H9 (cell line): ENCODE measurements at regions not wholly inside any gene's neighbourhood (a gene's known extent, or its start where the extent isn't known, plus 50 kb on each side); places are given as distances from the start of the nearest gene placed in this dataset.

Experiments
- DNase-seq: peaks from one replicate; pipeline ENCODE4 v3.0.0-alpha.2; 2017
- H2AFZ ChIP-seq: one replicate; pipeline ENCODE4 v1.6.1; 2013; ENCODE audit warnings: mild to moderate bottlenecking, low read length, control low read depth, moderate library complexity
- H2AK5ac ChIP-seq: 2 replicates; pipeline ENCODE4 v1.6.1; 2013; ENCODE audit warnings: low read length, control low read depth, mixed read lengths; ENCODE audit not compliant: insufficient read length
- H2BK120ac ChIP-seq: one replicate; pipeline ENCODE4 v1.6.1; 2013; ENCODE audit warnings: low read depth, mild to moderate bottlenecking, low read length, control low read depth, inconsistent platforms; ENCODE audit not compliant: poor library complexity, severe bottlenecking
- H2BK12ac ChIP-seq: 2 replicates; pipeline ENCODE4 v1.6.1; 2013; ENCODE audit warnings: low read length, control low read depth, mixed read lengths, low read depth; ENCODE audit not compliant: insufficient read length
- H2BK15ac ChIP-seq: 2 replicates; pipeline ENCODE4 v1.6.1; 2013; ENCODE audit warnings: low read depth, low read length, control low read depth
- H2BK20ac ChIP-seq: one replicate; pipeline ENCODE4 v1.6.1; 2013; ENCODE audit warnings: low read depth, mild to moderate bottlenecking, low read length, control low read depth, inconsistent platforms; ENCODE audit not compliant: poor library complexity, severe bottlenecking
- H2BK5ac ChIP-seq: 2 replicates; pipeline ENCODE4 v1.6.1; 2013; ENCODE audit warnings: low read length, control low read depth, mixed read lengths; ENCODE audit not compliant: insufficient read length
- H3K14ac ChIP-seq: 2 replicates; pipeline ENCODE4 v1.6.1; 2013; ENCODE audit warnings: low read length, control low read depth; ENCODE audit not compliant: insufficient read depth
- H3K18ac ChIP-seq: 2 replicates; pipeline ENCODE4 v1.6.1; 2013; ENCODE audit warnings: low read depth, mild to moderate bottlenecking, mixed read lengths, low read length, control low read depth; ENCODE audit not compliant: insufficient read length
- H3K23ac ChIP-seq: 2 replicates; pipeline ENCODE4 v1.6.1; 2013; ENCODE audit warnings: low read length, control low read depth, mixed read lengths, low read depth; ENCODE audit not compliant: insufficient read length
- H3K23me2 ChIP-seq: 2 replicates; pipeline ENCODE4 v1.6.1; 2013; ENCODE audit warnings: low read depth, mild to moderate bottlenecking, mixed read lengths, low read length, control low read depth; ENCODE audit not compliant: insufficient read length, poor library complexity, severe bottlenecking
- H3K27ac ChIP-seq: 2 replicates; pipeline ENCODE4 v1.5.1; 2013; ENCODE audit warnings: low read length, control low read depth, mixed read lengths, low read depth; ENCODE audit not compliant: insufficient read length
- H3K27me3 ChIP-seq: 2 replicates; pipeline ENCODE4 v1.6.1; 2013; ENCODE audit warnings: low read length, control low read depth, inconsistent platforms; ENCODE audit not compliant: insufficient read depth
- H3K4ac ChIP-seq: 2 replicates; pipeline ENCODE4 v1.6.1; 2013; ENCODE audit warnings: low read depth, mild to moderate bottlenecking, control low read depth, inconsistent platforms, low read length, moderate library complexity
- H3K4me1 ChIP-seq: 2 replicates; pipeline ENCODE4 v1.6.1; 2013; ENCODE audit warnings: low read length, control low read depth, inconsistent platforms; ENCODE audit not compliant: insufficient read depth
- H3K4me2 ChIP-seq: 2 replicates; pipeline ENCODE4 v1.6.1; 2013; ENCODE audit warnings: low read length, control low read depth, mixed read lengths; ENCODE audit not compliant: insufficient read length, insufficient read depth
- H3K56ac ChIP-seq: 2 replicates; pipeline ENCODE4 v1.6.1; 2013; ENCODE audit warnings: low read depth, mild to moderate bottlenecking, mixed read lengths, low read length, control low read depth; ENCODE audit not compliant: insufficient read length
- H3K79me1 ChIP-seq: 2 replicates; pipeline ENCODE4 v1.6.1; 2013; ENCODE audit warnings: low read depth, mild to moderate bottlenecking, moderate library complexity, low read length, control low read depth, inconsistent platforms; ENCODE audit not compliant: insufficient read depth, poor library complexity, severe bottlenecking
- H3K79me2 ChIP-seq: 2 replicates; pipeline ENCODE4 v1.6.1; 2013; ENCODE audit warnings: low read length, control low read depth, inconsistent platforms; ENCODE audit not compliant: insufficient read depth
- H3K9ac ChIP-seq: 2 replicates; pipeline ENCODE4 v1.6.1; 2013; ENCODE audit warnings: low read length, control low read depth, mixed read lengths; ENCODE audit not compliant: insufficient read length; ENCODE audit errors: extremely low read depth
- H3K9me3 ChIP-seq: one replicate; pipeline ENCODE4 v1.6.1; 2013; ENCODE audit warnings: low read depth, low read length, inconsistent platforms; ENCODE audit not compliant: control insufficient read depth
- H3T11ph ChIP-seq: one replicate; pipeline ENCODE4 v1.6.1; 2013; ENCODE audit warnings: mild to moderate bottlenecking, low read length, control low read depth, inconsistent platforms
- H4K20me1 ChIP-seq: one replicate; pipeline ENCODE4 v1.6.1; 2013; ENCODE audit not compliant: control insufficient read depth, insufficient read length, insufficient read depth
- H4K5ac ChIP-seq: 2 replicates; pipeline ENCODE4 v1.6.1; 2013; ENCODE audit warnings: low read depth, mild to moderate bottlenecking, mixed read lengths, low read length, control low read depth; ENCODE audit not compliant: insufficient read length
- H4K8ac ChIP-seq: replicated peaks from 2 replicates; pipeline ENCODE4 v1.6.1; 2013; ENCODE audit warnings: low read length, control low read depth, mixed read lengths, low read depth; ENCODE audit not compliant: insufficient read length
- H4K91ac ChIP-seq: 2 replicates; pipeline ENCODE4 v1.6.1; 2013; ENCODE audit warnings: low read depth, mild to moderate bottlenecking, moderate library complexity, mixed read lengths, low read length, control low read depth; ENCODE audit not compliant: insufficient read length
- H3K27ac Mint-ChIP-seq, 3 experiments: 2 replicates in 2 of 3; 3 replicates in 1 of 3; pipeline ENCODE4 v1.8.0; 2020 to 2021; ENCODE audit warnings: mixed read lengths in 3 of 3, mild to moderate bottlenecking in 1 of 3, moderate library complexity in 1 of 3
- H3K27me3 Mint-ChIP-seq: 2 replicates; pipeline ENCODE4 v1.8.0; 2021; ENCODE audit warnings: low read depth, mild to moderate bottlenecking, moderate library complexity, mixed read lengths
- H3K36me3 Mint-ChIP-seq, 3 experiments: 2 replicates in 2 of 3; 3 replicates in 1 of 3; pipeline ENCODE4 v1.8.0; 2020 to 2021; ENCODE audit warnings: low read depth in 3 of 3, mixed read lengths in 3 of 3; ENCODE audit not compliant: insufficient read depth in 1 of 3
- H3K4me1 Mint-ChIP-seq, 2 experiments: 2 replicates each; pipeline ENCODE4 v1.8.0; 2020; ENCODE audit warnings: mixed read lengths in 2 of 2
- H3K4me3 Mint-ChIP-seq, 2 experiments: 2 replicates in 1 of 2; 3 replicates in 1 of 2; pipeline ENCODE4 v1.8.0; 2020 to 2021; ENCODE audit warnings: mild to moderate bottlenecking in 2 of 2, mixed read lengths in 2 of 2, moderate library complexity in 1 of 2
- H3K9me3 Mint-ChIP-seq, 2 experiments: 2 replicates in 1 of 2; 3 replicates in 1 of 2; pipeline ENCODE4 v1.8.0; 2020; ENCODE audit warnings: mild to moderate bottlenecking in 2 of 2, mixed read lengths in 2 of 2, moderate library complexity in 1 of 2
- WGBS: extraction: QIAGEN DNeasy Blood & Tissue Kit; methylation state at CpG from one replicate; pipeline ENCODE4 v1.1.7; 2013; ENCODE audit warnings: missing lambda C conversion rate, low lambda C conversion rate, mixed read lengths; ENCODE audit not compliant: insufficient read length; ENCODE audit errors: extremely low coverage; 5-methylcytosine and 5-hydroxymethylcytosine counted together
- TF ChIP-seq, protein P1 (sequence below): fragments of 200-600 bp; sonication (generic); conservative IDR thresholded peaks from 3 replicates; pipeline ENCODE4 v1.8.0; 2021; ENCODE audit warnings: antibody characterized with exemption, mild to moderate bottlenecking

DNA sequence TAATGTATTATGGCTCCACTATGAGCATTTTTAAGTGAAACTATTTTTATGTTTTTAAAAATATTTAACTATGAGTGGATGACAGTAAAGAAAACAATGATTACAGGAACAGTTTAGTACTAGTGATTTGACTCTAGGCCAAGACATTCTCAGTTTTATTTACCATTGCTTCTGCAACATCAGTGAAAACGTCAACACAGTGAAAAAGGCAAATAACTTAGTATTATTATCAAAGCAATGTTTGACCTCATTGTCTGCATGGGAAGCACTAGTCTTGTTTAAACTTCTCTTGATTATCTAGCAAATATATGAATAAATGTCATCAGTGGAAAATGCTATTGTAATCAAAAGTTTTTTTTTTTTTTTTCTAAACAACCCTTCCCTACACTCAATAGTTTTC, 165.0 kb downstream of the HTR1B start:
- WGBS, result no CpG with 5 or more reads among the region's 1 CpG
- Mint-ChIP-seq H3K4me1 (no peaks in the 10 kb centered on the region; a peak in 1 of 4 replicates), H3K27ac (no peak overlapping the region)

More for the DNA sequence above, 165.0 kb downstream of the HTR1B start:
- Histone ChIP-seq H3K4me1 (no peaks in the 10 kb centered on the region), H2BK5ac (no peak overlapping the region), H3K4ac (no peak overlapping the region), H3K27me3 (no peaks in the 10 kb centered on the region), H2BK15ac (no peak overlapping the region), H2BK20ac (no peak overlapping the region), H2AK5ac (no peak overlapping the region), H4K20me1 (no peaks in the 10 kb centered on the region), H4K8ac (no peak overlapping the region), H3K56ac (no peak overlapping the region), H3K4me2 (no peak overlapping the region), H2BK12ac (no peak overlapping the region), H4K5ac (no peak overlapping the region), H3K23me2 (no peaks in the 10 kb centered on the region), H3K18ac (no peak overlapping the region), H3K27ac (no peak overlapping the region), H2BK120ac (no peak overlapping the region), H3K23ac (no peak overlapping the region), H4K91ac (no peak overlapping the region), H3K79me1 (no peaks in the 10 kb centered on the region), H2AFZ (no peak overlapping the region), H3T11ph (no peak overlapping the region), H3K79me2 (no peaks in the 10 kb centered on the region), H3K9me3 (no peaks in the 10 kb centered on the region), H3K14ac (no peak overlapping the region), H3K9ac (no peak overlapping the region)
- H3K36me3 Mint-ChIP-seq, result no peaks in the 10 kb centered on the region
- H3K9me3 Mint-ChIP-seq, result no peaks in the 10 kb centered on the region
- H3K27me3 Mint-ChIP-seq, result no peaks in the 10 kb centered on the region
- no peak for DNase-seq
- no peak overlapping the region for H3K4me3 Mint-ChIP-seq
- TF ChIP-seq, protein P1, sequence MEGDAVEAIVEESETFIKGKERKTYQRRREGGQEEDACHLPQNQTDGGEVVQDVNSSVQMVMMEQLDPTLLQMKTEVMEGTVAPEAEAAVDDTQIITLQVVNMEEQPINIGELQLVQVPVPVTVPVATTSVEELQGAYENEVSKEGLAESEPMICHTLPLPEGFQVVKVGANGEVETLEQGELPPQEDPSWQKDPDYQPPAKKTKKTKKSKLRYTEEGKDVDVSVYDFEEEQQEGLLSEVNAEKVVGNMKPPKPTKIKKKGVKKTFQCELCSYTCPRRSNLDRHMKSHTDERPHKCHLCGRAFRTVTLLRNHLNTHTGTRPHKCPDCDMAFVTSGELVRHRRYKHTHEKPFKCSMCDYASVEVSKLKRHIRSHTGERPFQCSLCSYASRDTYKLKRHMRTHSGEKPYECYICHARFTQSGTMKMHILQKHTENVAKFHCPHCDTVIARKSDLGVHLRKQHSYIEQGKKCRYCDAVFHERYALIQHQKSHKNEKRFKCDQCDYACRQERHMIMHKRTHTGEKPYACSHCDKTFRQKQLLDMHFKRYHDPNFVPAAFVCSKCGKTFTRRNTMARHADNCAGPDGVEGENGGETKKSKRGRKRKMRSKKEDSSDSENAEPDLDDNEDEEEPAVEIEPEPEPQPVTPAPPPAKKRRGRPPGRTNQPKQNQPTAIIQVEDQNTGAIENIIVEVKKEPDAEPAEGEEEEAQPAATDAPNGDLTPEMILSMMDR, result no peak
